ENCODE measurements at regions not wholly inside any gene's neighbourhood (a gene's known extent, or its start where the extent isn't known, plus 50 kb on each side); places are given as distances from the start of the nearest gene placed in this dataset.

- Mint-ChIP-seq H3K4me1 (ENCODE audit: low read depth) (no peaks in the 10 kb centered on the region), H3K36me3 (ENCODE audit: low read depth) (no peaks in the 10 kb centered on the region), H3K27ac (no peak overlapping the region), H3K9me3 (no peaks in the 10 kb centered on the region), H3K4me3 (no peak overlapping the region), H3K27me3 (peaks cover 74% of the 10 kb centered on the region)
- TF ChIP-seq CTCF (IDR thresholded peaks at IDR 0.05) = no peak
- DNase-seq = no peak
- Histone ChIP-seq H3K27ac (ENCODE audit: low read depth in 1 of 2, low read length in 2 of 2) (no peak overlapping the region), H3K4me3 (ENCODE audit: low read length) (no peak overlapping the region), H3K4me1 (ENCODE audit: insufficient read depth, low read length) (no peaks in the 10 kb centered on the region), H3K9me3 (ENCODE audit: control insufficient read depth in 1 of 2, insufficient read depth in 1 of 2, low read length in 2 of 2) (peaks cover 9 to 14% of the 10 kb centered on the region in 2 experiments), H3K27me3 (ENCODE audit: control insufficient read depth in 1 of 2, insufficient read depth in 2 of 2, low read length in 2 of 2) (peaks cover 15 to 35% of the 10 kb centered on the region in 2 experiments), H3K36me3 (ENCODE audit: insufficient read depth, low read length) (no peaks in the 10 kb centered on the region)
- CTCF ChIA-PET = no interaction called here
- POLR2A ChIA-PET = no interaction called here
- intact Hi-C loops (cut with DNase I, micrococcal nuclease) = no loop called here
- ATAC-seq (ENCODE audit: poor library complexity) = no peak
These were observed 352.8 kb upstream of the PODXL start for GRCh38 chr7:131909151-131909768.

DNA sequence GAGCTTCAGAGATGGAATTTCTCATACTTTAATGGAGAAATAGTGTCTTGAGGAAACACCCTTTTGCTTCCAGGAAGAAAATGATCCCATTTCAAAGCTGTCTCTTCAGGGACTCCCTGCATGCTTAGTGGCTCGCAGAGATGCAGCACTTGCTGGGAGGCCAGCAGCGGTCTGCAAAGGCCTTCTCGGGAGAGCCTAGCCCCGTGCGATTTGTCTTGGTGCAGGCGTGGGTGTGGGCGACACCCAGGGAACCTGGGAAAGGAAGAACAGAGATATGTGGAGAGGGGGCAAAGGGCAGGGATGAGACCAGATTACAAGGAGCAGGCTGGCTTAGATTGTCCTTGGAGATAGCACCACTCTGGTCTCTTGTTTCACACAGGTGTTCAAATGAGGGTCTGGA lies 352.3 kb upstream of the PODXL start:
- peaks cover 9 to 11% of the 10 kb centered on the region in 2 experiments for H3K9me3 ChIP-seq (ENCODE audit: control insufficient read depth in 1 of 2, insufficient read depth in 1 of 2, low read length in 2 of 2)
- H3K27me3 Mint-ChIP-seq = peaks cover 76% of the 10 kb centered on the region
- POLR2A ChIA-PET = no interaction called here

GRCh38 chr7:131905471-131905973 lies 349.1 kb upstream of the PODXL start:
- H3K36me3 Mint-ChIP-seq (ENCODE audit: low read depth) = no peaks in the 10 kb centered on the region
- intact Hi-C loops (cut with DNase I, micrococcal nuclease) = no loop called here

More for the DNA sequence above, 352.3 kb upstream of the PODXL start:
- H3K27ac Mint-ChIP-seq = no peak overlapping the region
- no peaks in the 10 kb centered on the region for H3K4me1 Mint-ChIP-seq (ENCODE audit: low read depth)
- Histone ChIP-seq H3K36me3 (ENCODE audit: insufficient read depth, low read length) (no peaks in the 10 kb centered on the region), H3K4me1 (ENCODE audit: insufficient read depth, low read length) (no peaks in the 10 kb centered on the region), H3K27ac (ENCODE audit: low read depth in 1 of 2, low read length in 2 of 2) (no peak overlapping the region), H3K27me3 (ENCODE audit: control insufficient read depth in 1 of 2, insufficient read depth in 2 of 2, low read length in 2 of 2) (peaks cover 15 to 35% of the 10 kb centered on the region in 2 experiments), H3K4me3 (ENCODE audit: low read length) (no peak overlapping the region)
- intact Hi-C loops (cut with DNase I, micrococcal nuclease) = no loop called here
- H3K4me3 Mint-ChIP-seq = no peak overlapping the region
- no peak for TF ChIP-seq CTCF (IDR thresholded peaks at IDR 0.05)
- H3K9me3 Mint-ChIP-seq = no peaks in the 10 kb centered on the region
- CTCF ChIA-PET = no interaction called here
- ATAC-seq (ENCODE audit: poor library complexity) = no peak
- H3K36me3 Mint-ChIP-seq (ENCODE audit: low read depth) = no peaks in the 10 kb centered on the region
- no peak for DNase-seq

More at GRCh38 chr7:131905471-131905973, 349.1 kb upstream of the PODXL start:
- ATAC-seq (ENCODE audit: poor library complexity) (no peak), DNase-seq (no peak)
- Histone ChIP-seq H3K9me3 (ENCODE audit: control insufficient read depth in 1 of 2, insufficient read depth in 1 of 2, low read length in 2 of 2) (peaks cover 9 to 10% of the 10 kb centered on the region in 2 experiments), H3K27ac (ENCODE audit: low read depth in 1 of 2, low read length in 2 of 2) (no peak overlapping the region), H3K4me1 (ENCODE audit: insufficient read depth, low read length) (no peaks in the 10 kb centered on the region), H3K27me3 (ENCODE audit: control insufficient read depth in 1 of 2, insufficient read depth in 2 of 2, low read length in 2 of 2) (peaks cover 8 to 25% of the 10 kb centered on the region in 2 experiments), H3K4me3 (ENCODE audit: low read length) (no peak overlapping the region), H3K36me3 (ENCODE audit: insufficient read depth, low read length) (no peaks in the 10 kb centered on the region)
- Mint-ChIP-seq H3K27me3 (peaks cover 46% of the 10 kb centered on the region), H3K4me1 (ENCODE audit: low read depth) (no peaks in the 10 kb centered on the region), H3K9me3 (no peaks in the 10 kb centered on the region), H3K4me3 (no peak overlapping the region), H3K27ac (no peak overlapping the region)
- ChIA-PET POLR2A (no interaction called here), CTCF (no interaction called here)
- no peak for TF ChIP-seq CTCF (IDR thresholded peaks at IDR 0.05)
